ENCODE measurements at regions not wholly inside any gene's neighbourhood (a gene's known extent, or its start where the extent isn't known, plus 50 kb on each side); places are given as distances from the start of the nearest gene placed in this dataset.
A peak's percentile ranks its signal among the peaks of the same experiment; 100 is the strongest.

- peak; percentile 82 for TF ChIP-seq CTCF (IDR thresholded peaks at IDR 0.05; ENCODE audit: insufficient read depth, low read length, poor library complexity, severe bottlenecking)
- TF ChIP-seq EZH2phosphoT487 (conservative IDR thresholded peaks at IDR 0.05; ENCODE audit: low read length), result no peak
Observed at GRCh38 chr15:92714477-92715401, 59.2 kb upstream of the FAM174B start.

All from SU-DHL-6 (cell line).